Activated CD4-positive, alpha-beta T cell treated with anti-CD3 and anti-CD28 coated beads, Interleukin-10, Interleukin-2, amounts not matched to agents 100 ng/mL and 50 ng/mL, durations not matched to agents 16 hours and 8 hours (primary cell): ENCODE measurements at regions not wholly inside any gene's neighbourhood (a gene's known extent, or its start where the extent isn't known, plus 50 kb on each side); places are given as distances from the start of the nearest gene placed in this dataset.

ENCODE experiments used
- DNase-seq: peaks from one replicate; pipeline ENCODE4 v3.0.0-alpha.2; 2020

- no peak for DNase-seq
Observed at GRCh38 chr9:129245276-129245675, 67.2 kb upstream of the IER5L start.

GRCh38 chr9:129242971-129243561, 65.0 kb upstream of the IER5L start:
- DNase-seq: no peak

DNA sequence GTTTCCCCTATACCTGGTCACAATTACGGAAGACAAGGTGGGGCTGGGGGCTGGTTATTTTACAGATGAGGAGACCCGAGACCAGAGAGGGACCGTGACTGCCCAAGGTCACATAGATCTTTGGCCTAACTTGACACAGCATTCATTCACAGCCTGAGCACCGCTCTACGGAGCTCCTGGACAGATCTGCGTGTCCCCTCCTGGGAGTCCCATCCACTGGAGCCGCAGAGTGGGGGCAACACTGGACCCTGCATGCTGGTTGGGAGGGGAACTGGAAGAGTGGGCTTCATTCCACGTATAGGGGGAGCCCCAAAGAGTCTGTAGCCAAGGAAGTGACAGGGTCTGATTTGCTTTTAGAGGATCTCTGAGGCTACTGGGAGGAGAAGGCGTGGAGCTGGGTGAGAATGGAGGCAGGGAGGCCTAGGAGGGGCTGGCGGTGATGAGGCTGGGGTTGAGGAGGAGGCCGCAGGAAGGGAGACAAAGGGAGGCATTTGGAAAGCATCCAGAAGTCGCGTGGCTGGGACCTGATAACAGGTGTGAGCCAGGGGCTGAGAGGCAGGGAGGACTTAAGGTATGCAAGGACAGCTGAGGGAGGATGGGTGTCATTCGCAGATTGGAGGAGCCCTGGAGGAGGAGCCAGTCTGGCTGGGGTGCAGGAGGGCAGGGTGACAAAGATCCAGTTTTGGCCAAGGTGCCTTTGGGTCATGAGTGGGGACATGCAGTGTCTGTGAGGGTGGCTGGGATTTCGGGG, 64.3 kb upstream of the IER5L start:
- DNase-seq: no peak

- no peak for DNase-seq
Observed at GRCh38 chr9:129241725-129242124, 63.7 kb upstream of the IER5L start.

DNA sequence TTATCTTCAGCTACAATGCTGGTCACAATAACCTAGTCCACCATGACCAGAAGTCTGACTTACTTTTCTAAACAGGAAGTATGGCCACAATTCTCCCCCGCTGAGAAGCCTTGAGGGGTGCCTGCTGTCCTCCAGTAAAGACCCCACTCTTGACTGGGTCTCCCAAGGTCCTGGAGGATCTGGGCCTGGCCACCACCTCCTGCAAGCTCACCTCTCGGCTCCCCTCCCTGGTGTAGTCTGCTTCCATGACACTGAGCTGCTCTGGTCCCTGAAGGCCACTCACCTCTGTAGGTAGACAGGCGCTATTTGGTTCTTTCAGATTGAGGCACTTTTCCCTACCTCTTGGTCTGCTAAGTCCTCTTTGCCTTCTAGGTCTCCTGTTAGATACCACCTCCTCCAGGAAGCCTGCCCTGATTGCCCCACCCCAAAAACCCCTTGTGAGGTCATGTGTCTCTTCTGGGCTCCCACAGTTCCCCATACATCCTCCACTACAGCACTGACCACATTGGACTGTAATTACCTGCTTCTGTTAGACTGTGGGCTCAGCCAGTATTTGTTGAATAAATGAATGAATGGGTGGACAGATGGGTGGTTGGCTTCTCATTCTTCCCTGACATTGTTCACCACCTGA, 62.6 kb upstream of the IER5L start:
- no peak for DNase-seq

GRCh38 chr9:129239946-129240490, 62.0 kb upstream of the IER5L start:
- no peak for DNase-seq

- DNase-seq: no peak
Observed at GRCh38 chr9:129237803-129238202, 59.7 kb upstream of the IER5L start.

DNA sequence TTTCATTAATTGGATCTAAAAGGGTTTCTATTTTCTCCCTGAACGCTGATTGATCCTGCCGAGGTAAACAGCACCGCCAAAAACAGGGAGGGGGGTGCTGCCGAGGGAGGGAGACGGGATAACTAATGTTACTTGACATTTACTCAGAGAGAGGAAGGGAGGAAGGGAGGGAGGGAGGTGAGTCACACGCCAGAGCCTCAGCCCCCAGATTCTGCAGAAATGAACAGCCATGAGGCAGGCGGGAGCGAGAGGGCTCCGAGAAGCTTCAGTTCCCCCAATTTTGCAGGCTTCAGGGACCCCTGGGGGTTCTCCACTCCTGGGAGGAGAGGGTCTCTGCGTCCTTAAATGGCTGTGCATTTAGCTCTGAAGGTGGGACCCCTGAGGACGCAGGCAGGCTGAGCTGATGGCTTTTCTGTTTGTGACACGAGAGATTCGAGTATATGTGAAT, 59.1 kb upstream of the IER5L start:
- DNase-seq: peak; percentile 52

- DNase-seq: no peak
Observed at GRCh38 chr9:129236441-129237145, 58.5 kb upstream of the IER5L start.

GRCh38 chr9:129235931-129236331, 57.9 kb upstream of the IER5L start:
- peak; percentile 76 for DNase-seq

GRCh38 chr9:129235041-129235930, 57.2 kb upstream of the IER5L start:
- DNase-seq: no peak

DNA sequence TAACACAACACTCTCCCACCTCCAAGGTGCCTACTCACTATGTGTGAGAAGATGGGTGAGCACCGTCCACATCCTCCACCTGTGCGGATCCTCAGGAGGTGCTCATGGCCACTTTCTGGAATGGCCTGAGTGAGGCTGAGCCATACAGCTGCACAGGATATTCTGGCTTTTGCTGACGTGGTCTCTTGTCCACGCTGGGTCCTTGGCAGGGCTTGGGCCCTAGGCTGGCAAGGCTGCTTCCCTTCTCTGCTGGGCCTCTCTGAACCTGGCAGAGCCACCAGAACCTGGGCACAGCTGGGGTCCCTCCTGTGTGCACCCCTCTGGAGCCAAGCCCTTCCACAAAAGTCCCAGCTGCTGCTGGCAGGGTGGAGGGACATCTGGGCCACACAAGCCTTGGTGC, 56.4 kb upstream of the IER5L start:
- no peak for DNase-seq

GRCh38 chr9:129232839-129233591, 55.0 kb upstream of the IER5L start:
- no peak for DNase-seq

GRCh38 chr9:129231759-129232158, 53.7 kb upstream of the IER5L start:
- DNase-seq: no peak

- DNase-seq: no peak
Observed at GRCh38 chr9:129231022-129231739, 53.1 kb upstream of the IER5L start.

- DNase-seq: no peak
Observed at GRCh38 chr9:129230302-129230701, 52.2 kb upstream of the IER5L start.
